NCI-H2107 treated with DMSO at 0.1 percent for 48 hours (cell line): ENCODE measurements at regions not wholly inside any gene's neighbourhood (a gene's known extent, or its start where the extent isn't known, plus 50 kb on each side); places are given as distances from the start of the nearest gene placed in this dataset.
A peak's percentile ranks its signal among the peaks of the same experiment; 100 is the strongest.

Experiments
- DNase-seq: peaks from one replicate; lab custom pipeline; 2025; ENCODE audit not compliant: unreplicated experiment; lab: John Stamatoyannopoulos, UW

- DNase-seq: no peak
Measured at GRCh38 chrX:82070948-82071347, 869.0 kb downstream of the SH3BGRL start.

GRCh38 chrX:82081027-82081426 lies 879.1 kb downstream of the SH3BGRL start:
- no peak for DNase-seq

GRCh38 chrX:82087699-82088098 lies 885.8 kb downstream of the SH3BGRL start:
- no peak for DNase-seq

- DNase-seq: no peak
Measured at GRCh38 chrX:82092307-82092706, 890.4 kb downstream of the SH3BGRL start.

- DNase-seq: no peak
Measured at GRCh38 chrX:82125103-82125502, 923.2 kb downstream of the SH3BGRL start.

GRCh38 chrX:82127228-82128123 lies 925.6 kb downstream of the SH3BGRL start:
- no peak for DNase-seq

GRCh38 chrX:82134378-82134777 lies 932.5 kb downstream of the SH3BGRL start:
- no peak for DNase-seq

- DNase-seq: no peak
Measured at GRCh38 chrX:82141942-82142341, 940.0 kb downstream of the SH3BGRL start.

- no peak for DNase-seq
Measured at GRCh38 chrX:82161195-82161594, 959.3 kb downstream of the SH3BGRL start.

- DNase-seq: no peak
Measured at GRCh38 chrX:82163701-82164100, 961.8 kb downstream of the SH3BGRL start.

- no peak for DNase-seq
Measured at GRCh38 chrX:82196866-82197265, 995.0 kb downstream of the SH3BGRL start.

- DNase-seq: no peak
Measured at GRCh38 chrX:82208975-82209374, 1007.1 kb downstream of the SH3BGRL start.

GRCh38 chrX:82218361-82218760 lies 1016.5 kb downstream of the SH3BGRL start:
- DNase-seq: peak; percentile 27

- no peak for DNase-seq
Measured at GRCh38 chrX:82219129-82219528, 1017.2 kb downstream of the SH3BGRL start.

- no peak for DNase-seq
Measured at GRCh38 chrX:82224961-82225360, 1023.1 kb downstream of the SH3BGRL start.

- DNase-seq: no peak
Measured at GRCh38 chrX:82230013-82230412, 1028.1 kb downstream of the SH3BGRL start.

- DNase-seq: no peak
Measured at GRCh38 chrX:82232679-82233078, 1030.8 kb downstream of the SH3BGRL start.

- DNase-seq: no peak
Measured at GRCh38 chrX:82237328-82237727, 1035.4 kb downstream of the SH3BGRL start.
